CD4-positive, alpha-beta T cell treated with Interleukin-1 beta for 1 hour (primary cell): ENCODE measurements at regions not wholly inside any gene's neighbourhood (a gene's known extent, or its start where the extent isn't known, plus 50 kb on each side); places are given as distances from the start of the nearest gene placed in this dataset.

ENCODE experiments used
- DNase-seq, 2 donors: peaks; one replicate each; pipeline ENCODE4 v3.0.0-alpha.2; 2020 to 2022

GRCh38 chr6:92364948-92365541 lies 1054.3 kb downstream of the EPHA7 start:
- no peak for DNase-seq

GRCh38 chr6:92363111-92363510 lies 1056.2 kb downstream of the EPHA7 start:
- DNase-seq = no peak

DNA sequence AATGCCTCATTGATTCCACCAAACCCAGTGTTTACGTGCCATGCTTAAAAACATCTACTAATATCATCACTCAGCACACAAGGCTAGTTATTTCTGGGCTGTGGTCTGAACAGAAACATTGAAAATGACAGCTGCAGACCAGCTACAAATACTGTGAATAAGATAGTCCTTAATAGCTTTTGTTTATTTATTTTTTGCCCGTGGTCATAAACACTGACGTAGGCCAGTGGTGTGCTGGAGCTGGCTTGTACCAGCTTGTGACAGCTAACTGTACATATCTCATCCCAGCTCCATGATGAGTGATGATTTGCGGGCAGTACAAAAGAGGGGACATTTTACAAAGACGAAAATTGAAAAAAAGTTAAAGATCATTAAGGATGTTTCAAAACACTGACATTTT lies 1057.0 kb downstream of the EPHA7 start:
- no peak for DNase-seq

- DNase-seq = no peak
Measured at GRCh38 chr6:92361990-92362389, 1057.4 kb downstream of the EPHA7 start.

DNA sequence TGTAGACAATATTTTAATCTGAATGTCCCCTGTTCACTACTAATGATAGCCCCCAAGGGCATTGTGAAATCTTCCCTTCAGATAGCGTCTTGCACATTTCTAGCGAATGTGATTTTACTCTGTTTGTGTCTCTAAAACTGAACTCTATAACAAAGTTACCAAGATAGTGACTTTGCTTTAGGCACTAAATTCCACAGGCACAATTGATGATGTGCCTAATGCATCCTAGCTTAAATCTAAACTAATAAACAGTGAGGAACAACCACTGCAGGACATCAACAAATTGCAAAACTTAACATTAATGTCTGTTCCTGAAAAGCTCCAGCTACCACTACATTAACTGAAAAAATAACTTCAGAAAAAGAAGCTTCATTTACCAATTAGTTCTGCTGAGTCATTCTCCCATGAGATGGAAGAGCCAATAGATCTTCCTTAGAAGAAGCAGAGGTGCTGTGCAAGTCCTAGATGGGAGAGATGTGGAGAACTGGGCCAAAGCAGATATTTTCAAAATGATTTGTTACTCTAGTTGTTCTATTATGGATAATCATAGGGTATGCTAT lies 1065.0 kb downstream of the EPHA7 start:
- DNase-seq = no peak

GRCh38 chr6:92352130-92352529 lies 1067.2 kb downstream of the EPHA7 start:
- no peak for DNase-seq

GRCh38 chr6:92341201-92341600 lies 1078.2 kb downstream of the EPHA7 start:
- DNase-seq = no peak

DNA sequence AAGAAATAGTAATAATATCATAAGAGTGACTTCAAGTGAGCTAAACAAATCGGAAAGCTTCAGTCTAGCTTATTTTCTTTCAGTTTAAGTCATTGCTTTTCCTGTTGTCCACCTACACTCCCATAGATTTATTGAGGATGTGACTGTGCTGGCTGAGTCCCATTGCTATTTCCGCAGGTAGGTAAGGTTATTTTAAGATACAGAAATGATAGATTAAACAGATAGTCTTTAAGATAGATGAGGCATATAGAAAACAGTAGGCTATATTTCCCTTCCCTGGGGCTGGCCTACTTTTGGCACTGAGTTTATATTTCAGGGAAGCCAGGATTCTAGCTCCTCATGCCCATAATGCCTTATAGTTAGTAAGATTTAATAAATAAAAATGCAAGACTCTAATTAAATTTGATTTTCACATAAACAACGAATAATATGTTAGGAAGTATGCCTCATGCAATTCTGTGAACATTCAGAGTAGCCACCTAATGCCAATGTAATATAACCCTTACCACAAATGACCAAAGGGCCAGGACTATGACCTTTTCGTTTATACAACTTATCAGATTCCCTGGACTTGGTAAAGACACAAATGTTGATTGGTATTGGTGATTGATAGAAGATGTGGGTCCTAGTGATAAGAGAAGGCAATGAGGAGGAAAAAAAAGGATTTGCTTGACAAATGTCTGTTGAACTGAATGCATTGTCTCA lies 1079.3 kb downstream of the EPHA7 start:
- DNase-seq = no peak

DNA sequence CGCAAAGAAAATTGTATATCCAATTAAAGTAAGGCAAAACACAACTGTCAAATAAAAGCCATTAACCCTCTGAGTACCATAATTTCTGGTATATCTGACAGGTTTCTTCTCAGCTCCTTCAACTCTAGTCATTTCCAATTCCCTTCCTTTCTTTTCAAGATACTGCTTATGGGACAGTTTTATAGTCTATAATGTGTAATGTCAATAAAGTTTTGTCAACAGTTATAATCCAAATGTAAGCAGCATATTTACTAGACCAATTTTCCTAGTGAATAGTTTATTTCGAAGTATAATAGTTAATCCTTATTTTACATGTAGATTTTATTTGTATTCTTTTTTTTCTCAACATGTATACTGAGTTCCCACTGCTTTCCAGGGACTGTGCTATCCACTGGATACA lies 1081.8 kb downstream of the EPHA7 start:
- no peak for DNase-seq

DNA sequence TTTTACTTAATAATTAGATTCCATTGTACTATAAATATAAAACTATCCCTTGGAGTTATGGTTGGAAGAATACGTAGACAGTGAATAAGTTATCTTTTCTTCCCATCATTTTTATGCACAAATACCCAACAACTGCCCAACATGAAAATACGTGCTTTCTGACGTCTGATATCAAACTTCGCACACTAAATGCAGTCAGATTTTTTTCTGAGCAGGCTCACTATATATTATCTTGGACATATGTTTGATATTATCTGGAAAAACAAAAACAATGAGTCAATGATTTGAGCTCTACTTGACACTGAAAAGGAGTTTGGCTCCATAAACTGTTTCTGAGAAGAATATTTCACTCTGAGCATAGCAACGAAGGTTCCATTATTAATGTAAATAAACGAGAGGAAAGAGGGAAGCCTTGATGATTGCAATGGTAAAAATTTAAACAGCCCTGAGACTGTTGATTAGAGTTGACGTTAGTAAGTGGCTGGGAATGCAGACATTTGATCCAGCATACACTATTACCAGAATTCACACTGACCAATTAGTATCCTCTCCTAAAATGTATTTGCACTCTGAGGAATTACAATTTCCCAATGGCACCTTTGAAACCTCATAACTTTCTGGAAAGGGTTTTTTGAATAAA lies 1090.0 kb downstream of the EPHA7 start:
- DNase-seq = no peak

DNA sequence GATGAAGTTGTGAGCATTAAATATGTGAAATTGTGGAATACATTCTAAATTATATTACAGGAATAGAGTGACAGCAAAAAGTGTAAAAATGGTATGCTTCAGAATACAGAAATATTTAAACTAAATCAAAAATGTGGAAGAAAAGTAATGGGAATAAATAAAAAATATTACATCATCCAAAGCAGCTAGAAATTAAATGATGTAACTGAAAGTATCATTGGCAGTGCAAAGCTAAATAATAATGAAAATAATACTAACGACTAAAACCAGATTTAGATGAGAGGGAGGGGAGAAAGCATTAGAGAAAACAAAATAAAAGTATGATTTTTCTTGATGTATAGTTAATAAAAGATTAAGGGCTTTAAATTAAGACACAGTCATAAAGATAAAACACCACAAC lies 1104.0 kb downstream of the EPHA7 start:
- DNase-seq = no peak

- DNase-seq = no peak
Measured at GRCh38 chr6:92297101-92297500, 1122.3 kb downstream of the EPHA7 start.

DNA sequence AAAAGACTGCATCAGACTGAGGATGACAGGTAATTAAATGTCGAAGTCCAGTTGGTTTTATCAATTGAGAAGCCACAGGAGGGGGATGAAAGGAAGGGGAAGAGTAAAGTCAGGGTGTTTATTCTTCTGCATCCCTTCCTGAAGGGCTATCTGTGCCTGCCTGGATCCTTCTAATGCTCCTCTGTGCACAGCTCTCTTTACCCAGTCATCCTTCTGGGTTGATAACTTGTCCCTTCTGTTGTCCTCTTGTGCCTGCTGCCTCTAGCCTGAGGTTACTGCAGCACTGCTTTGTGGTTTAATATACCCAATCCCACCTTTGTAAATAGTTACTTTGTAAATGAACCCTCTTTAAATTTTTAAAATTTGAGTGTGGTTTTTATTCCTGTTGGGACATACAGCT lies 1127.3 kb downstream of the EPHA7 start:
- DNase-seq = no peak

- no peak for DNase-seq
Measured at GRCh38 chr6:92289831-92290230, 1129.5 kb downstream of the EPHA7 start.

GRCh38 chr6:92281571-92282076 lies 1137.7 kb downstream of the EPHA7 start:
- DNase-seq = no peak

DNA sequence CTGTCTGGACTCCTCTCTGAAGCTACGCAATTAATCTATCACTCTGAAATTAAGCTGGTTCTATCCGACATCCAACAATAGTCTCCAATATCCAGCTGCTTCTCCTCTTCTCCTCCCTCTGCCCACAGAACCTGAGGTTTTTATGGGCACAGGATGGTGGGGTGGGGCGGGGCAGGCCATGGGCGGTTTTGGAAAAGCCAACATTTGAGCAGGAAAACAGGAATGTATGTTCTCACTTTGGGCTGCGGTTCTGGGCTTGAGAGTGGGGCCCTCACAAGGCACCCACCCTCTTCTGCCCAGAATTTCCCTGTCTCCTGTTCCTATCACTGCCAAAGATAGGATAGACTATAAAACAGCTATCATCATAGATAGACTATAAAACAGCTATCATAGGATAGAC lies 1144.2 kb downstream of the EPHA7 start:
- DNase-seq = no peak

DNA sequence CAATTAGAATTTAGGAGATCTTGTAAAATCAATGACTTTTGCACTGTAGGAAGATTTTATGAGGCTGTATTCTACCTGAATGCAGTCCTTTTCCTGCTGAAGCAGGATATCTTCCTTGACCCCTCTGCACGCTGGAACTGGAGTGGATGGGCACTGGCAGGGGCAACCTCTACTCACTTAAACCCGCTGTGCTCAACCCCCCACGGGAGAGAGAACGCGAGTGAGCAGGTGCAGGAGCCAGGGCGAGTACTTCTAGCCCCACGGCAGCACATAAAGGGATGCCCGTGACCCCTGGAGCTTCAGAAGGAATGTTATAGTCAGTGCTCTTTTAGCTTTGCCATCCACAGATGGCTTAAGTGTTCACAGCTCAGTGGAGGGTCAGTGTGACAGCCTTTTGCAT lies 1144.8 kb downstream of the EPHA7 start:
- DNase-seq = no peak

- DNase-seq = no peak
Measured at GRCh38 chr6:92273694-92274093, 1145.7 kb downstream of the EPHA7 start.

GRCh38 chr6:92271091-92271490 lies 1148.3 kb downstream of the EPHA7 start:
- no peak for DNase-seq

DNA sequence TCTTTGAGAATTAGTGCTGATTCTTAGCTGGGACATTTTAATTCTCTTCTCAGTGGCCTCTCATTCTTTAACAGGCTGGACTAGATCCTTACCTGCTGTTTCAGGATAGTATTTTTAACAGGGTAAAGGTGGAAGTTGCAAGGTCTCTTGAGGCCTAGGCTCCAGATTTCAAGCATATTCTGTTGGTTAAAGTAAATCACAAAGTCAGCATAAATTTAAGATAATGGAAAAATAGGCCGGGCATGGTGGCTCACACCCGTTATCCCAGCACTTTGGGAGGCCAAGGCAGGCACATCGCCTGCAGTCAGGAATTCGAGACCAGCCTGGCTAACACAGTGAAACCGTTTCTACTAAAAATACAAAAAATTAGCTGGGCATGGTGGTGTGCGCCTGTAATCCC lies 1149.0 kb downstream of the EPHA7 start:
- DNase-seq = no peak

DNA sequence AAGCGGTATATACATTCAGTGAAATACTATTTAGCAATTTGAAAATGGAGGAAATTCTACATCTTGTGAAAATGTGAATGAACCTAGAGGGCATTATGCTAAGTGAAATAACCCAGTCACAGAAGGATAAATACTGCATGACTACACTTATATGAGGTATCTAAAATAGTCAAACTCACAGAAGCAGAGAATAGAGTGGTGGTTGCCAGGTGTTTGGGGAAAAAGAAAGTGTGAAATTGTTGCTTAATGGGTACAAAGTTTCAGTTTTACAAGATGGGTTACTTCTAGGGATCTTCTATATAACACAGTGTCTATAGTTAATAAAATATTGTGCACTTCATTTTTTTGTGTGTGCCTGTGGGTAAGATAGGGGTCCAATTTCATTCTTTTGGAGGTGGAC lies 1152.0 kb downstream of the EPHA7 start:
- no peak for DNase-seq

- no peak for DNase-seq
Measured at GRCh38 chr6:92263864-92264263, 1155.5 kb downstream of the EPHA7 start.

- DNase-seq = no peak
Measured at GRCh38 chr6:92259171-92259570, 1160.2 kb downstream of the EPHA7 start.

DNA sequence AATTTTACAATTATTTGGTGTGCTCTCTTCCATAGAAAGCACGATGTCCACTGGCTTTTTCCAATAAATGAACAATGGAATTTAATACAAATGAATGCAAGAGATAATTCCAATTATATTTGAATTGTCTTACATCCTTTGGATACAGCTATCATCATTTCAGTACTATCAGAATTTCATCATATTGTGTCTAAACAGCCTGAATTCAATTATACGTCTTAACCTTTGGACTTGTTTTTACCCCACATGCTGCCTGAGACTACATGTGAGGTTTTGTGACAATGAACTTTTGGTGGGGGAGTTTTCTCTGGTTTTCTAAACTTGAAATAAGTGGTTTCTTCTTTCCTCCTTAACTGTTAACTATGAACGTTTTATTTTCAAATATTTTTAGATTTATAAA lies 1176.0 kb downstream of the EPHA7 start:
- no peak for DNase-seq
